ENCODE measurements at regions not wholly inside any gene's neighbourhood (a gene's known extent, or its start where the extent isn't known, plus 50 kb on each side); places are given as distances from the start of the nearest gene placed in this dataset.

DNA sequence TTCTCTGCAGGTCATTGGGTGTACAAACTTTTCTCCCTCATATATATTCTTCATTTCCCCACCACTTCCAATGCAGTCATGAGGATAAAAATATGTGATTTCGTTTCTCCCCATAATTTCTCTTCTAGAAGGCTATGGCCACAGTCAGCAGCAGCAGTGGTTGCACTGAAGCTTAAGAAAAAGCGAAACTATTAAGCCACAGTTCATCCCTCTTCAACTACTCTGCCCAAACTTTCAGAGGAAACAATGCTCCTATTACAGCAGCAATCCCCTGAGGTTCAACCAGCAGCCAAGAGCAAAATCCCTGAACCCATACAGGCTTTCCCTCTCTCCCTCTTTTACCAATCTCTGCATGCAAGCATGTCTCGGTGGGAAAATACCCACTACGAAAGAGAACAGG lies 298.6 kb downstream of the DHX15 start:
- TF ChIP-seq CTCF (IDR thresholded peaks at IDR 0.05) (no peak), POLR2A (IDR thresholded peaks at IDR 0.05) (no peak)
